Suprapubic skin (tissue), 4 donors: ENCODE measurements at regions not wholly inside any gene's neighbourhood (a gene's known extent, or its start where the extent isn't known, plus 50 kb on each side); places are given as distances from the start of the nearest gene placed in this dataset.

Experiments
- DNase-seq, 2 donors: peaks; one replicate each; pipeline ENCODE4 v3.0.0-alpha.2; 2019; ENCODE audit warnings: low spot score in 2 of 2
- H3K27ac ChIP-seq: fragments of 200-600 bp; sonication (generic); one replicate; pipeline ENCODE4 v1.5.1; 2019
- H3K27me3 ChIP-seq: fragments of 200-600 bp; sonication (generic); one replicate; pipeline ENCODE4 v1.5.1; 2019
- H3K36me3 ChIP-seq: fragments of 200-600 bp; sonication (generic); one replicate; pipeline ENCODE4 v1.5.1; 2019
- H3K4me1 ChIP-seq: fragments of 200-600 bp; sonication (generic); one replicate; pipeline ENCODE4 v1.5.1; 2019
- H3K4me3 ChIP-seq: fragments of 200-600 bp; sonication (generic); one replicate; pipeline ENCODE4 v1.5.1; 2019; ENCODE audit warnings: mild to moderate bottlenecking
- H3K9me3 ChIP-seq: fragments of 200-600 bp; sonication (generic); one replicate; pipeline ENCODE4 v1.5.1; 2019
- EP300 ChIP-seq: sonication (generic); formaldehyde crosslinking; IDR thresholded peaks from one replicate; pipeline ENCODE4 v1.6.1; 2017; ENCODE audit warnings: antibody characterized with exemption
- POLR2A ChIP-seq, 2 donors: fragments of 450-650 bp; IDR thresholded peaks; one replicate each; pipeline ENCODE4 v1.6.1; 2017; ENCODE audit warnings: antibody characterized with exemption in 2 of 2, mild to moderate bottlenecking in 2 of 2, moderate library complexity in 2 of 2
- POLR2AphosphoS5 ChIP-seq, 3 donors: sonication (generic); formaldehyde crosslinking; IDR thresholded peaks; one replicate each; pipeline ENCODE4 v1.6.1; 2017; ENCODE audit warnings: antibody characterized with exemption in 3 of 3
- WGBS: methylation state at CpG from one replicate; pipeline ENCODE4 v1.1.5; 2018; 5-methylcytosine and 5-hydroxymethylcytosine counted together
- TF ChIP-seq, protein P1 (sequence below), 2 donors: fragments of 200-600 bp in 1 of 2; fragments of 450-650 bp in 1 of 2; sonication (generic) in 1 of 2; IDR thresholded peaks; one replicate each; pipeline ENCODE4 v1.5.1; 2016 to 2019; ENCODE audit warnings: antibody characterized with exemption in 2 of 2, mild to moderate bottlenecking in 1 of 2, moderate library complexity in 1 of 2

DNA sequence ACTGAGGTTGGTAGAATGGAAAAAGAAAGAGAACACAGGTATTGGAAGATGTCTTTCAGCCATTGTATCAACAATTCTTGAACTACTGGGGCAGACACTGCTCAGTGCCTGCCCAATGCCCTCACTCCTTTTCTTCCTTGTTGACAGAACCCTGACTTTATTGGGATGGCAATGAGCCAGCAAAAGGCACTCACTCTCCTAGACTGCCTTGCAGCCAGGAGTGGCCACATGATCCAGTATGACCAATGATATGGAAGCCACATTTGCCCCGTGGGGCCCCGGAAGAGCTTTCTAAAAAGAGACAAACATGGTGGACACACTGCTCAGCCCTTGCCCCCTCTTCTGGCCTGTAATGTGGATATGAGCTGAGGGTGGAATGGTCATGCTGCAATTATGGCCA lies 88.6 kb upstream of the ZNF716 start:
- no peak for DNase-seq
- Histone ChIP-seq H3K27ac (no peak overlapping the region), H3K9me3 (peaks cover 17% of the 10 kb centered on the region), H3K4me3 (no peak overlapping the region), H3K4me1 (no peaks in the 10 kb centered on the region), H3K27me3 (no peaks in the 10 kb centered on the region), H3K36me3 (no peaks in the 10 kb centered on the region)
- TF ChIP-seq, protein P1, sequence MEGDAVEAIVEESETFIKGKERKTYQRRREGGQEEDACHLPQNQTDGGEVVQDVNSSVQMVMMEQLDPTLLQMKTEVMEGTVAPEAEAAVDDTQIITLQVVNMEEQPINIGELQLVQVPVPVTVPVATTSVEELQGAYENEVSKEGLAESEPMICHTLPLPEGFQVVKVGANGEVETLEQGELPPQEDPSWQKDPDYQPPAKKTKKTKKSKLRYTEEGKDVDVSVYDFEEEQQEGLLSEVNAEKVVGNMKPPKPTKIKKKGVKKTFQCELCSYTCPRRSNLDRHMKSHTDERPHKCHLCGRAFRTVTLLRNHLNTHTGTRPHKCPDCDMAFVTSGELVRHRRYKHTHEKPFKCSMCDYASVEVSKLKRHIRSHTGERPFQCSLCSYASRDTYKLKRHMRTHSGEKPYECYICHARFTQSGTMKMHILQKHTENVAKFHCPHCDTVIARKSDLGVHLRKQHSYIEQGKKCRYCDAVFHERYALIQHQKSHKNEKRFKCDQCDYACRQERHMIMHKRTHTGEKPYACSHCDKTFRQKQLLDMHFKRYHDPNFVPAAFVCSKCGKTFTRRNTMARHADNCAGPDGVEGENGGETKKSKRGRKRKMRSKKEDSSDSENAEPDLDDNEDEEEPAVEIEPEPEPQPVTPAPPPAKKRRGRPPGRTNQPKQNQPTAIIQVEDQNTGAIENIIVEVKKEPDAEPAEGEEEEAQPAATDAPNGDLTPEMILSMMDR (IDR thresholded peaks at IDR 0.05) = no peak
- TF ChIP-seq EP300 = no peak
- WGBS = 83% methylated on average over 2 of the region's 2 CpGs

- no peaks in the 10 kb centered on the region for H3K36me3 ChIP-seq
- DNase-seq = no peak
- TF ChIP-seq EP300 = no peak
- TF ChIP-seq, protein P1 (IDR thresholded peaks at IDR 0.05) = no peak
- no peak for TF ChIP-seq POLR2AphosphoS5 (IDR thresholded peaks at IDR 0.05)
- no peak for TF ChIP-seq POLR2A (IDR thresholded peaks at IDR 0.05)
- H3K9me3 ChIP-seq = peaks cover 23% of the 10 kb centered on the region
- H3K4me3 ChIP-seq = no peak overlapping the region
- H3K27ac ChIP-seq = no peak overlapping the region
- no peaks in the 10 kb centered on the region for H3K27me3 ChIP-seq
- 71% methylated on average over 5 of the region's 5 CpGs for WGBS
- no peaks in the 10 kb centered on the region for H3K4me1 ChIP-seq
Measured at GRCh38 chr7:57362868-57363267, 87.1 kb upstream of the ZNF716 start.

DNA sequence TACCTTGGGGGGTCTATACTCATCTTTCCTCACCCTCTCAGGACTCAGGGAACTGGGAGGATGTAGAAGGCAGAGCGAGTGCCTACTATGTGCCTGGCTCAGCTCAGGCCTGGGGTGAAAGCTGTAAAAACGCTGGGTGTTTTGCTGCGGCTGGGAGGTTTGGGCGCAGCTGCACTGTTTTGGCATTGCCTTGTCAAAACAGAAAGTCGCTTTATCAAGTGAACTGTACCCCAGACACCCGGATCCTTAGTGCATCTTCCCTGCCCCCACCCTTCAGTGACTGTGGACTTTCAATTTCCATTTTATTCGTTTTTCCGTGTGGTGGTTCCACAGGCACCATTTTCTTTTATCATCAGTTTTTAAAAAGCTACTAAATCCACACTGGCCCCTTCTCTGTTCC lies 86.7 kb upstream of the ZNF716 start:
- Histone ChIP-seq H3K27ac (no peak overlapping the region), H3K4me3 (no peak overlapping the region), H3K4me1 (no peaks in the 10 kb centered on the region), H3K27me3 (no peaks in the 10 kb centered on the region), H3K9me3 (peaks cover 23% of the 10 kb centered on the region), H3K36me3 (no peaks in the 10 kb centered on the region)
- TF ChIP-seq, protein P1 (IDR thresholded peaks at IDR 0.05) = no peak
- TF ChIP-seq POLR2A (IDR thresholded peaks at IDR 0.05) = no peak
- no peak for TF ChIP-seq POLR2AphosphoS5 (IDR thresholded peaks at IDR 0.05)
- no peak for TF ChIP-seq EP300
- no peak for DNase-seq
- WGBS = 77% methylated on average over 8 of the region's 8 CpGs

- no peaks in the 10 kb centered on the region for H3K36me3 ChIP-seq
- H3K4me3 ChIP-seq = no peak overlapping the region
- no peak for DNase-seq
- H3K4me1 ChIP-seq = no peaks in the 10 kb centered on the region
- TF ChIP-seq, protein P1 (IDR thresholded peaks at IDR 0.05) = no peak
- no peak for TF ChIP-seq POLR2A (IDR thresholded peaks at IDR 0.05)
- no peak for TF ChIP-seq EP300
- TF ChIP-seq POLR2AphosphoS5 (IDR thresholded peaks at IDR 0.05) = no peak
- H3K27ac ChIP-seq = no peak overlapping the region
- WGBS = 82% methylated on average over 17 of the region's 17 CpGs
- peaks cover 23% of the 10 kb centered on the region for H3K9me3 ChIP-seq
- no peaks in the 10 kb centered on the region for H3K27me3 ChIP-seq
Measured at GRCh38 chr7:57364933-57365710, 84.9 kb upstream of the ZNF716 start.

DNA sequence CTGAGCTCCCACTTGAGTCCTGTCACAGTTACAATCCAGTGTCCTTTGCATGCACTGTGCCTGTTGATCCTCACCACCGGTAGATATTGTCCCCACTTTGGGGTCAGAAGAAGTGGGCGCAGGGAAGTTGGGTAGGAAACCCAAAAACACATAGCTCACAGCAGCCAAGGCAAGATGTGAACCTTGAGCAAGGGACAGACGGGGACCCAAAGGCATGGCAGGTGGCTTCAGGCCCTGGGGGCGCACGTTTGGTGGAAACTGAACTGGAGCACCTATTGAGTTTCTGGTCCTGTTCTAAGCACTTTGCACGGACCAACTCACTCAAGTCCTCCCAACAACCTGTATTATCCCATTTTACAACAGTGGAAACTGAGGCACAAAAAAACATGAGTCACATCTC lies 82.8 kb upstream of the ZNF716 start:
- H3K4me3 ChIP-seq = no peak overlapping the region
- 85% methylated on average over 6 of the region's 6 CpGs for WGBS
- TF ChIP-seq EP300 (no peak), POLR2AphosphoS5 (IDR thresholded peaks at IDR 0.05) (no peak), POLR2A (IDR thresholded peaks at IDR 0.05) (no peak)
- TF ChIP-seq, protein P1 (IDR thresholded peaks at IDR 0.05) = no peak
- no peak overlapping the region for H3K27ac ChIP-seq
- H3K4me1 ChIP-seq = no peaks in the 10 kb centered on the region
- peaks cover 16% of the 10 kb centered on the region for H3K9me3 ChIP-seq
- H3K27me3 ChIP-seq = no peaks in the 10 kb centered on the region
- H3K36me3 ChIP-seq = no peaks in the 10 kb centered on the region
- no peak for DNase-seq
